PC-3 (cell line): ENCODE measurements at regions not wholly inside any gene's neighbourhood (a gene's known extent, or its start where the extent isn't known, plus 50 kb on each side); places are given as distances from the start of the nearest gene placed in this dataset.

ENCODE experiments used
- CTCF ChIP-seq: fragments of 300-600 bp; sonication (generic); conservative IDR thresholded peaks from 2 replicates; pipeline ENCODE4 v1.5.1; 2017; ENCODE audit warnings: antibody characterized with exemption, low read depth, mild to moderate bottlenecking, low read length
- EZH2 ChIP-seq: fragments of 300-600 bp; sonication (generic); IDR thresholded peaks from one replicate; pipeline ENCODE4 v1.6.1; 2017; ENCODE audit warnings: antibody characterized with exemption, mild to moderate bottlenecking, low read length; ENCODE audit not compliant: unreplicated experiment

GRCh38 chr15:95848126-95848525, 482.4 kb upstream of the NR2F2 start:
- no peak for TF ChIP-seq CTCF
- no peak for TF ChIP-seq EZH2
